HAP-1 (cell line): ENCODE measurements at regions not wholly inside any gene's neighbourhood (a gene's known extent, or its start where the extent isn't known, plus 50 kb on each side); places are given as distances from the start of the nearest gene placed in this dataset.

Experiments used
- DNase-seq, 2 experiments: peaks; one replicate each; pipeline ENCODE4 v3.0.0-alpha.2; 2016 to 2020; ENCODE audit warnings: low spot score in 2 of 2
- H3K27me3 ChIP-seq: fragments of 250-450 bp; sonication (Bioruptor Pico); 2 replicates; pipeline ENCODE4 v1.5.1; 2020; ENCODE audit warnings: low read depth, mild to moderate bottlenecking, moderate library complexity
- H3K36me3 ChIP-seq: fragments of 250-450 bp; sonication (Bioruptor Pico); replicated peaks from 2 replicates; pipeline ENCODE4 v1.5.1; 2020; ENCODE audit warnings: mild to moderate bottlenecking
- H3K4me1 ChIP-seq: fragments of 250-450 bp; sonication (Bioruptor Pico); 2 replicates; pipeline ENCODE4 v1.5.1; 2020; ENCODE audit warnings: mild to moderate bottlenecking
- H3K4me3 ChIP-seq: fragments of 250-450 bp; sonication (Bioruptor Pico); 2 replicates; pipeline ENCODE4 v1.5.1; 2020; ENCODE audit warnings: mild to moderate bottlenecking, moderate library complexity
- H3K9me3 ChIP-seq: fragments of 250-450 bp; sonication (Bioruptor Pico); 2 replicates; pipeline ENCODE4 v1.5.1; 2020; ENCODE audit warnings: mild to moderate bottlenecking, moderate library complexity
- in situ Hi-C: fragments of 300-500 bp; cut with MboI; formaldehyde crosslinking; loops from 3 replicates; pipeline ENCODE4 v1.14.3; 2020; ENCODE audit warnings: low sequenced_read_pairs, inconsistent platforms, mixed read lengths

GRCh38 chr2:64328756-64329155 lies 125.2 kb upstream of the LGALSL start:
- in situ Hi-C loops, result loop anchor here (5.0 kb wide), 1 partner anchor 544 kb away; no protein-coding TSS in a partner anchor
- H3K4me3 ChIP-seq, result no peak overlapping the region
- peaks cover 8% of the 10 kb centered on the region for H3K4me1 ChIP-seq
- no peaks in the 10 kb centered on the region for H3K9me3 ChIP-seq
- no peak for DNase-seq
- H3K27me3 ChIP-seq, result no peaks in the 10 kb centered on the region
- no peaks in the 10 kb centered on the region for H3K36me3 ChIP-seq

- no peak for DNase-seq
- no peak overlapping the region for H3K4me3 ChIP-seq
- peaks cover 8% of the 10 kb centered on the region for H3K4me1 ChIP-seq
- H3K36me3 ChIP-seq, result no peaks in the 10 kb centered on the region
- no peaks in the 10 kb centered on the region for H3K27me3 ChIP-seq
- H3K9me3 ChIP-seq, result no peaks in the 10 kb centered on the region
- in situ Hi-C loops, result loop anchor here (5.0 to 10.0 kb wide), 4 partner anchors 157 to 542 kb away; no protein-coding TSS in a partner anchor
These were observed 124.1 kb upstream of the LGALSL start for GRCh38 chr2:64329848-64330247.

GRCh38 chr2:64330281-64331113 lies 123.5 kb upstream of the LGALSL start:
- peaks cover 12% of the 10 kb centered on the region for H3K4me1 ChIP-seq
- in situ Hi-C loops, result loop anchor here (5.0 to 10.0 kb wide), 3 partner anchors 157 to 283 kb away; no protein-coding TSS in a partner anchor
- no peak overlapping the region for H3K4me3 ChIP-seq
- peak; percentile 83 to 91 for DNase-seq
- H3K36me3 ChIP-seq, result no peaks in the 10 kb centered on the region
- H3K27me3 ChIP-seq, result no peaks in the 10 kb centered on the region
- H3K9me3 ChIP-seq, result no peaks in the 10 kb centered on the region

- no peaks in the 10 kb centered on the region for H3K36me3 ChIP-seq
- no peaks in the 10 kb centered on the region for H3K9me3 ChIP-seq
- in situ Hi-C loops, result loop anchor here (5.0 to 10.0 kb wide), 3 partner anchors 156 to 284 kb away; no protein-coding TSS in a partner anchor
- H3K4me3 ChIP-seq, result no peak overlapping the region
- H3K27me3 ChIP-seq, result no peaks in the 10 kb centered on the region
- peaks cover 19% of the 10 kb centered on the region for H3K4me1 ChIP-seq
- peak in 1 of 2 experiments; percentile 22 for DNase-seq
These were observed 122.8 kb upstream of the LGALSL start for GRCh38 chr2:64331114-64331645.

GRCh38 chr2:64331849-64332699 lies 121.9 kb upstream of the LGALSL start:
- DNase-seq, result no peak
- H3K4me3 ChIP-seq, result no peak overlapping the region
- no peaks in the 10 kb centered on the region for H3K27me3 ChIP-seq
- peaks cover 19% of the 10 kb centered on the region for H3K4me1 ChIP-seq
- H3K36me3 ChIP-seq, result no peaks in the 10 kb centered on the region
- in situ Hi-C loops, result loop anchor here (5.0 to 10.0 kb wide), 3 partner anchors 155 to 285 kb away; no protein-coding TSS in a partner anchor
- no peaks in the 10 kb centered on the region for H3K9me3 ChIP-seq

GRCh38 chr2:64336171-64336570 lies 117.8 kb upstream of the LGALSL start:
- H3K36me3 ChIP-seq, result no peaks in the 10 kb centered on the region
- DNase-seq, result no peak
- H3K9me3 ChIP-seq, result no peaks in the 10 kb centered on the region
- peaks cover 17% of the 10 kb centered on the region for H3K4me1 ChIP-seq
- in situ Hi-C loops, result loop anchor here (10.0 kb wide), 1 partner anchor 229 kb away; no protein-coding TSS in a partner anchor
- H3K4me3 ChIP-seq, result no peak overlapping the region
- H3K27me3 ChIP-seq, result no peaks in the 10 kb centered on the region

GRCh38 chr2:64337314-64337713 lies 116.6 kb upstream of the LGALSL start:
- in situ Hi-C loops, result loop anchor here (10.0 kb wide), 1 partner anchor 227 kb away; no protein-coding TSS in a partner anchor
- H3K27me3 ChIP-seq, result no peaks in the 10 kb centered on the region
- peaks cover 11% of the 10 kb centered on the region; the same call in 1 of the 2 replicates for H3K4me1 ChIP-seq
- no peaks in the 10 kb centered on the region for H3K9me3 ChIP-seq
- H3K36me3 ChIP-seq, result no peaks in the 10 kb centered on the region
- no peak for DNase-seq
- H3K4me3 ChIP-seq, result no peak overlapping the region

- no peaks in the 10 kb centered on the region for H3K9me3 ChIP-seq
- in situ Hi-C loops, result loop anchor here (10.0 kb wide), 1 partner anchor 227 kb away; no protein-coding TSS in a partner anchor
These were observed 115.9 kb upstream of the LGALSL start for GRCh38 chr2:64338108-64338507.

GRCh38 chr2:64338910-64339500 lies 115.0 kb upstream of the LGALSL start:
- in situ Hi-C loops, result loop anchor here (10.0 kb wide), 1 partner anchor 226 kb away; no protein-coding TSS in a partner anchor
- DNase-seq, result no peak
- Histone ChIP-seq H3K36me3 (no peaks in the 10 kb centered on the region), H3K27me3 (no peaks in the 10 kb centered on the region), H3K4me1 (peaks cover 11% of the 10 kb centered on the region; the same call in 1 of the 2 replicates), H3K4me3 (no peak overlapping the region), H3K9me3 (no peaks in the 10 kb centered on the region)

More at GRCh38 chr2:64338108-64338507, 115.9 kb upstream of the LGALSL start:
- Histone ChIP-seq H3K4me1 (peaks cover 11% of the 10 kb centered on the region; the same call in 1 of the 2 replicates), H3K4me3 (no peak overlapping the region), H3K27me3 (no peaks in the 10 kb centered on the region), H3K36me3 (no peaks in the 10 kb centered on the region)
- no peak for DNase-seq

GRCh38 chr2:64341461-64341860 lies 112.5 kb upstream of the LGALSL start:
- Histone ChIP-seq H3K4me3 (no peak overlapping the region), H3K9me3 (no peaks in the 10 kb centered on the region), H3K36me3 (no peaks in the 10 kb centered on the region), H3K27me3 (no peaks in the 10 kb centered on the region), H3K4me1 (no peaks in the 10 kb centered on the region)
- no peak for DNase-seq
- in situ Hi-C loops, result no loop called here

GRCh38 chr2:64342195-64343099 lies 111.5 kb upstream of the LGALSL start:
- DNase-seq, result no peak
- Histone ChIP-seq H3K4me3 (no peak overlapping the region), H3K36me3 (no peaks in the 10 kb centered on the region), H3K4me1 (no peaks in the 10 kb centered on the region), H3K27me3 (no peaks in the 10 kb centered on the region), H3K9me3 (no peaks in the 10 kb centered on the region)
- in situ Hi-C loops, result no loop called here

GRCh38 chr2:64344999-64345576 lies 108.9 kb upstream of the LGALSL start:
- no peaks in the 10 kb centered on the region for H3K9me3 ChIP-seq
- in situ Hi-C loops, result no loop called here
- no peaks in the 10 kb centered on the region for H3K36me3 ChIP-seq
- no peak for DNase-seq
- no peak overlapping the region for H3K4me3 ChIP-seq
- no peaks in the 10 kb centered on the region for H3K27me3 ChIP-seq
- no peaks in the 10 kb centered on the region for H3K4me1 ChIP-seq
